CD4-positive, alpha-beta memory T cell (primary cell): ENCODE measurements at regions not wholly inside any gene's neighbourhood (a gene's known extent, or its start where the extent isn't known, plus 50 kb on each side); places are given as distances from the start of the nearest gene placed in this dataset.

Source experiments
- CTCF ChIA-PET: fragments of 350-600 bp; sonication (Branson Sonifier 250); formaldehyde crosslinking; loops from one replicate; lab custom pipeline; 2021; ENCODE audit warnings: inconsistent platforms; ENCODE audit not compliant: partially characterized antibody; lab: Charles Lee
- POLR2A ChIA-PET: fragments of 350-600 bp; sonication (Branson Sonifier 250); formaldehyde crosslinking; loops from one replicate; lab custom pipeline; 2021; ENCODE audit not compliant: partially characterized antibody; lab: Charles Lee
- DNase-seq, 5 donors: peaks; one replicate each; pipeline versions ENCODE4 v3.0.0 to v3.0.0-alpha.2; 2020 to 2022; ENCODE audit warnings: mixed read lengths in 1 of 5
- H3K27ac ChIP-seq: one replicate; pipeline ENCODE4 v1.7.0; 2013; ENCODE audit warnings: low read depth, low read length
- H3K27me3 ChIP-seq: 2 replicates; pipeline ENCODE4 v1.7.0; 2013; ENCODE audit warnings: mild to moderate bottlenecking, low read length, moderate library complexity; ENCODE audit not compliant: insufficient read depth
- H3K36me3 ChIP-seq: 2 replicates; pipeline ENCODE4 v1.7.0; 2013; ENCODE audit warnings: mild to moderate bottlenecking, low read length, moderate library complexity; ENCODE audit not compliant: insufficient read depth
- H3K4me1 ChIP-seq: 2 replicates; pipeline ENCODE4 v1.7.0; 2013; ENCODE audit warnings: mild to moderate bottlenecking, low read length, moderate library complexity; ENCODE audit not compliant: insufficient read depth
- H3K4me3 ChIP-seq, 2 donors: one replicate each; pipeline ENCODE4 v1.7.0; 2013; ENCODE audit warnings: low read length in 2 of 2, mild to moderate bottlenecking in 1 of 2
- H3K9me3 ChIP-seq, 2 donors: one replicate each; pipeline ENCODE4 v1.7.0; 2013; ENCODE audit warnings: low read length in 2 of 2, control low read depth in 1 of 2; ENCODE audit not compliant: control insufficient read depth in 1 of 2
- H3K27ac Mint-ChIP-seq, 7 donors: one replicate each; pipeline ENCODE4 v1.8.0; 2020 to 2021; ENCODE audit warnings: mixed read lengths in 7 of 7, mild to moderate bottlenecking in 6 of 7, inconsistent platforms in 3 of 7, moderate library complexity in 3 of 7
- H3K27me3 Mint-ChIP-seq, 2 donors: one replicate each; pipeline ENCODE4 v1.8.0; 2020 to 2021; ENCODE audit warnings: mixed read lengths in 2 of 2
- H3K36me3 Mint-ChIP-seq, 2 donors: one replicate each; pipeline ENCODE4 v1.8.0; 2020 to 2021; ENCODE audit warnings: mixed read lengths in 2 of 2, inconsistent platforms in 1 of 2, mild to moderate bottlenecking in 1 of 2
- H3K4me1 Mint-ChIP-seq, 4 donors: one replicate each; pipeline ENCODE4 v1.8.0; 2020 to 2021; ENCODE audit warnings: mixed read lengths in 4 of 4, mild to moderate bottlenecking in 1 of 4
- H3K4me3 Mint-ChIP-seq, 8 donors: one replicate each; pipeline ENCODE4 v1.8.0; 2020 to 2021; ENCODE audit warnings: mixed read lengths in 8 of 8, mild to moderate bottlenecking in 7 of 8, moderate library complexity in 6 of 8, inconsistent platforms in 3 of 8
- H3K9me3 Mint-ChIP-seq, 8 donors: one replicate each; pipeline ENCODE4 v1.8.0; 2020 to 2021; ENCODE audit warnings: mixed read lengths in 8 of 8, mild to moderate bottlenecking in 5 of 8, inconsistent platforms in 3 of 8, moderate library complexity in 1 of 8
- intact Hi-C: fragments of 100-400 bp; cut with micrococcal nuclease; formaldehyde crosslinking; loops from one replicate; pipeline ENCODE4 v1.15.1; 2023

GRCh38 chr4:54487491-54487890 lies 170.3 kb upstream of the KIT start:
- no peak overlapping the region for H3K27ac ChIP-seq
- no peaks in the 10 kb centered on the region for H3K4me1 ChIP-seq
- H3K9me3 ChIP-seq, result no peaks in the 10 kb centered on the region
- ChIA-PET POLR2A (no interaction called here), CTCF (no interaction called here)
- H3K36me3 ChIP-seq, result no peaks in the 10 kb centered on the region
- H3K27ac Mint-ChIP-seq, result no peak overlapping the region
- no peaks in the 10 kb centered on the region for H3K27me3 ChIP-seq
- H3K27me3 Mint-ChIP-seq, result no peaks in the 10 kb centered on the region
- no peaks in the 10 kb centered on the region for H3K36me3 Mint-ChIP-seq
- intact Hi-C loops, result no loop called here
- H3K4me1 Mint-ChIP-seq, result no peaks in the 10 kb centered on the region
- H3K9me3 Mint-ChIP-seq, result peaks cover 0 to 3% (median 0%) of the 10 kb centered on the region in 8 donors
- no peak for DNase-seq
- no peak overlapping the region for H3K4me3 ChIP-seq
- no peak overlapping the region for H3K4me3 Mint-ChIP-seq

- H3K9me3 ChIP-seq, result no peaks in the 10 kb centered on the region
- no peak overlapping the region for H3K27ac ChIP-seq
- Mint-ChIP-seq H3K4me3 (no peak overlapping the region), H3K36me3 (no peaks in the 10 kb centered on the region), H3K9me3 (peaks cover 0 to 3% (median 0%) of the 10 kb centered on the region in 8 donors), H3K4me1 (peaks cover 0 to 5% (median 0%) of the 10 kb centered on the region in 4 donors), H3K27ac (no peak overlapping the region), H3K27me3 (peaks cover 0 to 2% of the 10 kb centered on the region in 2 donors)
- ChIA-PET POLR2A (no interaction called here), CTCF (no interaction called here)
- intact Hi-C loops, result no loop called here
- no peak for DNase-seq
- H3K27me3 ChIP-seq, result no peaks in the 10 kb centered on the region
- H3K4me1 ChIP-seq, result no peaks in the 10 kb centered on the region
- H3K36me3 ChIP-seq, result no peaks in the 10 kb centered on the region
- H3K4me3 ChIP-seq, result no peak overlapping the region
Measured at GRCh38 chr4:54493862-54494261, 163.9 kb upstream of the KIT start.

GRCh38 chr4:54495091-54495490 lies 162.7 kb upstream of the KIT start:
- Mint-ChIP-seq H3K36me3 (no peaks in the 10 kb centered on the region), H3K27ac (no peak overlapping the region), H3K9me3 (peaks cover 0 to 3% (median 0%) of the 10 kb centered on the region in 8 donors), H3K4me3 (no peak overlapping the region), H3K27me3 (peaks cover 0 to 2% of the 10 kb centered on the region in 2 donors), H3K4me1 (peaks cover 0 to 5% (median 0%) of the 10 kb centered on the region in 4 donors)
- Histone ChIP-seq H3K4me1 (no peaks in the 10 kb centered on the region), H3K27ac (no peak overlapping the region), H3K36me3 (no peaks in the 10 kb centered on the region), H3K9me3 (no peaks in the 10 kb centered on the region), H3K4me3 (no peak overlapping the region), H3K27me3 (no peaks in the 10 kb centered on the region)
- ChIA-PET POLR2A (no interaction called here), CTCF (no interaction called here)
- intact Hi-C loops, result no loop called here
- DNase-seq, result no peak

- CTCF ChIA-PET, result no interaction called here
- H3K9me3 Mint-ChIP-seq, result peaks cover 0 to 3% (median 0%) of the 10 kb centered on the region in 8 donors
- no peaks in the 10 kb centered on the region for H3K36me3 Mint-ChIP-seq
Measured at GRCh38 chr4:54495641-54496040, 162.1 kb upstream of the KIT start.

GRCh38 chr4:54496412-54496811 lies 161.3 kb upstream of the KIT start:
- H3K4me1 ChIP-seq, result no peaks in the 10 kb centered on the region
- Mint-ChIP-seq H3K27ac (no peak overlapping the region), H3K4me1 (peaks cover 0 to 5% (median 0%) of the 10 kb centered on the region in 4 donors), H3K9me3 (peaks cover 0 to 3% (median 0%) of the 10 kb centered on the region in 8 donors), H3K27me3 (peaks cover 0 to 2% of the 10 kb centered on the region in 2 donors), H3K4me3 (peak overlapping the region in 1 of 8 donors; percentile 55), H3K36me3 (no peaks in the 10 kb centered on the region)
- H3K36me3 ChIP-seq, result no peaks in the 10 kb centered on the region
- no peak overlapping the region for H3K27ac ChIP-seq
- no peak overlapping the region for H3K4me3 ChIP-seq
- DNase-seq, result peak in 1 of 5 donors; percentile 32
- POLR2A ChIA-PET, result no interaction called here
- H3K27me3 ChIP-seq, result no peaks in the 10 kb centered on the region
- CTCF ChIA-PET, result no interaction called here
- H3K9me3 ChIP-seq, result no peaks in the 10 kb centered on the region
- intact Hi-C loops, result no loop called here

More at GRCh38 chr4:54495641-54496040, 162.1 kb upstream of the KIT start:
- Mint-ChIP-seq H3K4me1 (peaks cover 0 to 5% (median 0%) of the 10 kb centered on the region in 4 donors), H3K4me3 (no peak overlapping the region), H3K27me3 (peaks cover 0 to 2% of the 10 kb centered on the region in 2 donors), H3K27ac (no peak overlapping the region)
- H3K27ac ChIP-seq, result no peak overlapping the region
- POLR2A ChIA-PET, result no interaction called here
- DNase-seq, result no peak
- no peaks in the 10 kb centered on the region for H3K36me3 ChIP-seq
- no peak overlapping the region for H3K4me3 ChIP-seq
- H3K4me1 ChIP-seq, result no peaks in the 10 kb centered on the region
- no peaks in the 10 kb centered on the region for H3K27me3 ChIP-seq
- intact Hi-C loops, result no loop called here
- H3K9me3 ChIP-seq, result no peaks in the 10 kb centered on the region

- ChIA-PET CTCF (interaction anchor here (0.6 kb wide), 1 partner anchor 367 kb away, joined by 3 read pairs; no protein-coding TSS in a partner anchor), POLR2A (no interaction called here)
- no peak for DNase-seq
- Histone ChIP-seq H3K4me3 (no peak overlapping the region), H3K4me1 (no peaks in the 10 kb centered on the region), H3K9me3 (no peaks in the 10 kb centered on the region), H3K27ac (no peak overlapping the region), H3K36me3 (no peaks in the 10 kb centered on the region), H3K27me3 (no peaks in the 10 kb centered on the region)
- no peak overlapping the region for H3K27ac Mint-ChIP-seq
- peaks cover 0 to 5% (median 0%) of the 10 kb centered on the region in 4 donors for H3K4me1 Mint-ChIP-seq
- H3K27me3 Mint-ChIP-seq, result peaks cover 0 to 2% of the 10 kb centered on the region in 2 donors
- intact Hi-C loops, result no loop called here
- peaks cover 0 to 3% (median 0%) of the 10 kb centered on the region in 8 donors for H3K9me3 Mint-ChIP-seq
- H3K36me3 Mint-ChIP-seq, result no peaks in the 10 kb centered on the region
- no peak overlapping the region for H3K4me3 Mint-ChIP-seq
Measured at GRCh38 chr4:54497947-54498346, 159.8 kb upstream of the KIT start.

- Mint-ChIP-seq H3K9me3 (peaks cover 0 to 3% (median 0%) of the 10 kb centered on the region in 8 donors), H3K4me3 (no peak overlapping the region), H3K4me1 (peaks cover 0 to 5% (median 0%) of the 10 kb centered on the region in 4 donors), H3K36me3 (no peaks in the 10 kb centered on the region), H3K27me3 (peaks cover 0 to 2% of the 10 kb centered on the region in 2 donors), H3K27ac (no peak overlapping the region)
- no peak overlapping the region for H3K27ac ChIP-seq
- H3K4me3 ChIP-seq, result no peak overlapping the region
- POLR2A ChIA-PET, result no interaction called here
- H3K4me1 ChIP-seq, result no peaks in the 10 kb centered on the region
- intact Hi-C loops, result no loop called here
- CTCF ChIA-PET, result interaction anchor here (0.6 kb wide), 1 partner anchor 366 kb away, joined by 3 read pairs; no protein-coding TSS in a partner anchor
- no peak for DNase-seq
- no peaks in the 10 kb centered on the region for H3K27me3 ChIP-seq
- no peaks in the 10 kb centered on the region for H3K36me3 ChIP-seq
- H3K9me3 ChIP-seq, result no peaks in the 10 kb centered on the region
Measured at GRCh38 chr4:54498661-54499111, 159.1 kb upstream of the KIT start.
